GM19043 (cell line): ENCODE measurements at regions not wholly inside any gene's neighbourhood (a gene's known extent, or its start where the extent isn't known, plus 50 kb on each side); places are given as distances from the start of the nearest gene placed in this dataset.

Source experiments
- ATAC-seq: cut with Tn5 transposase; IDR thresholded peaks from one replicate; pipeline ENCODE4 v1.9.1; 2021; ENCODE audit warnings: low read depth; ENCODE audit not compliant: unreplicated experiment

DNA sequence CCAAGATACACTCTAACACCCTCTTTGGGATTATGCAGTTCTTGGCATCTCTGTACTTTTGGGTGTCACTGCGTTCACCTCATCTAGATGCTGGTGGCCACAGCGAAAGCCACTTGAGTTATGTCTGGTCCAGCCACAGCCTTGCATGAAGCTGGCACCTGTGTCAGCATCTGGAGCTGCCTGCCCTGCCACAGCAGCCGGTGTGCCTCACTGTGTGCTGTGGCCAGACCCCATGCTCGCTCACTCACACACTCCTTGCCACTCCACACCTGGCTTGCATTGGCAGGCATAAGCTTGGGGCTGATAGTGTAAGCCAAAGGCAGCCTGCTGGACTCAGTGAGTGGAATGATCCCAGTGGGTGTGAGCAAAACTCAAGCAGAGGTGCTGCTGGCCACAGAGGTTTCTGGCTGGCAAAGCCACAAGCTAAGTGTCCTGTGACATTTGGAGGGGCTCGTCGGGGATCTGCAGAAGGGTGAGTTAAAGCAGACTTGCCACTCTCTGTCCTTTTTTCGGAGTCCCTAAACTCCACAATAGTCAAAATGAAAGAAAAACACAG lies 442.7 kb upstream of the CDH8 start:
- no peak for ATAC-seq

DNA sequence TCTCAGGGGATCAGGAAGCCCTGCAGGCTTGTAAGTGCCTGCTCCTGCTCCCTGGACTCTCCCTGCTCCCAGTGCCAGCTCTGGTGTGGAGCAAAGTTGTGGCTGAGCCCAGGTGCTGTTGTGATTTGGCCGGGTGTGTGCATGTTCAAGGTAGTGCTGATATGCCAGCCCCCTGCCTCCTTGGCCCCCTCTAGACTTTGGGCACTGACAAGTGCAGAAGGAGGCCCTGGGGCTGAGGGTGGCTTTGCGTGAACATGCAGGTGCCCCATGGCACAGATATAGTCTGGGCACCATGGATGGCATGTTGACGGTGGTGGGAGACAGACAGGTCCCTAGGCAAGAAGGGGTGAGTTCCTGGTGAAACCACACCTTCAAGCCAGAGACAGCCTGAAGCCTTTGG lies 441.6 kb upstream of the CDH8 start:
- ATAC-seq = no peak

DNA sequence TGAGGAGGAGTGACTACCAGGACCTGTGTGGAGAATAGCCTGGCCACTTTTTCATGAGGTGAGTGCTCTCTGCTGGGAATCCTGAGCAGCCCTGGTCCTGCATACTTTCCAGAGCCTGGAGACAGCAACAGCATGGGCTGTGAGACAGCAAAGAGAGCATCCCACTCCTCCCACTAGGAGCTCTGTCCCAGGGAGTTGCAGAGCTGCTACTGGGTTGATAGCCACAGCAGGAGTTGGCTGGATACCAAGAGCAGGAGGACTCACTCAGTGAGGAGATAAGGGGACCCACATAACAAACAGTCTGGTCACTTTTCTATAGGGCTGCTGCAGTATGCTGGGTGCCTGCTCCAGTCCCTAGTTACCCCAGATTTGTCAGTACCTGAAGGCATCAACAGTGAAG lies 439.3 kb upstream of the CDH8 start:
- ATAC-seq = no peak

DNA sequence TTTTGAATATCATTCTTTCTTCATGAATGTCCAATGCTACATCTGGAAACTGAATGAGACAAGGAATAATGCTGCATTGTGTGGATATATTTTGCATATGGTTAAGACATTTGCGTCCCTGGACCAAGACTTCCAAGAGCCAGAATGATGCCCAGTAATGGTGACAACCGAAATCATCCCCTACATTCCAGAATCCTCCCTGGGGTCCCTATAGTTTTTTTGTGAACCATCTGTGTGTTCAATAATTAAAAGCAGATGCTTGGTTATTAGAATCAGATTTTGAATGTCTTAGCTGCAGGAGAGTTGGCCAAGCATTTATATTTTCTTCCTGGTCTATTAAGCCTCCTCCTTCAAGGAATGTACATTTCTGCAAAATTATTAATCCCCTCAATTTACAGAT lies 426.7 kb upstream of the CDH8 start:
- no peak for ATAC-seq

DNA sequence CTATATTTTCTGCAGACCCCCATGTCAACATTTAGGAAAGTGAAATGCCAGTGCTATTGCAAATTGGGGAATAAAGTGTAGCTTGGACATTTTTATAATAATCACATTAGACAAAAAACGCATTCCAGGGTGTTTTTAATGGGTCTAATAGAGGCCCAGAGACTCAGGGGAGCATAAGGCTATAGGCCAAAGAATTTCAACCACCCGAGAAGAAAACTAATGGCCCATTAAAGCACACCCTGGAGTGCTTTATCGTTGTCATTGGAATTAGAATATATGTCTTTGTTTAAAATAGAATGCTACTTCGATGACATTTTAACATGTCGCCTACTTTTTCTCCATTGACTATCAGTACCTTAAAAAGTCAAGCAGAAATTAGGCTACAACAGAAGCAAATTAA lies 414.1 kb upstream of the CDH8 start:
- no peak for ATAC-seq

DNA sequence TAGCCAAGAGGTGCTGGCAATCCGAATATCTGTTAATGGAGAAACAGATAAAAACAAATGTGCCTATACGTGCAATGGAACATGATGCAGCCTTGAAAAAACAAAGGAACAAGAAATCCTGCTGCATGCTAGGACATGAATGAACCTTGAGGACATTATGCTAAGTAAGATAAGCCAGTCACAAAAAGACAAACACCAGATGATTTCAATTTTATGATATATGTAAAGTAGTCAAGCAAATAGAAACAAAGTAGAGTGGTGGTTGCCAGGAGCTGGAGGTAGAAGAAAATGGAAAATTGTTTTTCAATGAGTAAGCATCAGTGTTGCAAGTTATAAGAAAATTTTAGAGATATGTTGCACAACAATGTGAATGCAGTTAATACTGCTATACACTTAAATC lies 409.7 kb upstream of the CDH8 start:
- ATAC-seq = no peak

DNA sequence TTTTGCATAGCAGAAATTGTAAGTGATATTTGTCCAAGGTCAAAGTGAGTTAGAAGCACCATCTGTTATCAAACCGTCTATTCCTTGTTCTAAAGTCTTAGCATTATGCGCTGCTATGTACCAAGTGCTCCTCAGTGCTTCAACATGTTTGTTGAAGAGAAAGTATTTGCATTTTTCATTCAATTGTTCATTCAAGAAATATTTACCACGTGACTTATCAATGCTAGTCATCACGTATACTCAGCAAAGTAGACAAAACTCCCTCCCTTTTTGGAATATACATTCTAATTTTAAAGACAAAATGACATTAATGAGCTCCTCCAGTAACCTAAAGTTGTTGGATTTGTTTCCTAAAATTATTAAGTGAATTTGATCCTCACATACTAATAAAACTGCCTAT lies 388.0 kb upstream of the CDH8 start:
- no peak for ATAC-seq

DNA sequence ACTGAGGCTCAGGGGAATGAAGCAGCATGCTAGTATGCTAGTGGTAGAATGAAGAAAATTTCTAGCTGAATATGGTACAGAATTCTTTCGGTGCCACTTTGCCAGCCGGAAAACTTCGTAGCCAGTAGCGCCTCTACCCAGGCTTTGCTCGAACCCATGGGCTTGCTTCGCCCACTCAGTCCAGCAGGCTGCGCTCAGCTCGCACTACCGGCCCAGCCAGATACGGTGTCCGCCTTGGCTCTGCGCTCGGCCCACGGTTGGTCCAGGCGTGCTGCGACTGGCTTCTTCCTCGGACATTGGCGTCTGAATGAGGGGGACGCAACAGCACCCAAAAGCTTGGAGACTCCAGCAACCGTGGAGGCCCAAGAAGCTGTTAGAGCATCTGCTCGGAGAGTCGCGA lies 372.5 kb upstream of the CDH8 start:
- ATAC-seq = no peak

DNA sequence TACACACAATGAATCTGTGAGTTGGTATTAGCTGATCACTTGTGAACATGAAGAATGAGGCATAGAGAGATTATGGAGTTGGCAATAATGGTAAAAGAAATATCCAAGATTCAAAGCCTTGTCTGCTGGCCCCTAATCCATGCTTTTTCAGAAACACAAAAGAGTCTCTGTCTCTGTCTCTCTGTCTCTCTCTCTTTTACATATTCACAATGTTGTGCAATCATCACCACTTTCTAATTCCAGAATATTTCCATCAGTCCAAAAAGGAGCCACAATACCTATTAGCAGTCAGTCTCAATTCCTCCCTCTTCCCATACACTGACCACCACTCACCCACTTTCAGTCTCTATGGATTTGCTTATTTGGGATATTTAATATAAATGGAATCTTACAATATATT lies 370.1 kb upstream of the CDH8 start:
- ATAC-seq = no peak

DNA sequence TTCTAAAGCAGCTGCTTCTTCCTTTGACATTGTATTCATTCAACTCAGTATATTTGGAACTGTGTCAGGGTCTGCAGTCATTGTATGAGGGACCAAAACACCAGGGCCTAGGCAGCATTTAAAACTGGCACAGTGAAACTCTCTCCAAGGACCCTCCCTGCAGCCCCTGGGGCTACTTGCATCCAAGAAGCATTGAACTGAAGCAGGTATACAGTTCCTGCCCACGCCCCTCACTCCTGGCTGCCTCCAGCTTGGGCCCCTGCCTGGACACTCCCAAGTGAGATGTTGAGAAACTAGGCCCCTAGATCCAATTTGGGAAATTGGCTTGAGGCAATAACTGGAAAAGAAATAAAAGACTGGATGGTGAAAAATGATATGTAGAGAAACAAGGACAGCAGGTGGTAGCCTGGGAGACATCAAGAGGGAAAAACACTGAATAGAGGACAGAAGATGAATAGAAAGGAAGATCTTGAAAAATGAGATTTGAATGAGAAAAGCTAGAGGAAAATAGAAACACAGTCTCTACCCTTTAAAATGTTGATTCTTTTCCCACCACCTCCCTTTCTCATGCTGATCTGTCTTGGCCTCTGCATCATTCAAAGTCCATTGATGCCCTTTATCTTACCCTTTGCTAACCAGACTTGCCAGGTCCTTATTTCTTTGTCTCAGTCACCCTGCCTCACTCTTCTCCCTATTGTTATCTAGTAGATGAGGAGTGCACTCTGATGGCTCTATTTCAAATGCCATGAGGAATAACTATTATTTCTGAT lies 368.8 kb upstream of the CDH8 start:
- ATAC-seq = no peak

DNA sequence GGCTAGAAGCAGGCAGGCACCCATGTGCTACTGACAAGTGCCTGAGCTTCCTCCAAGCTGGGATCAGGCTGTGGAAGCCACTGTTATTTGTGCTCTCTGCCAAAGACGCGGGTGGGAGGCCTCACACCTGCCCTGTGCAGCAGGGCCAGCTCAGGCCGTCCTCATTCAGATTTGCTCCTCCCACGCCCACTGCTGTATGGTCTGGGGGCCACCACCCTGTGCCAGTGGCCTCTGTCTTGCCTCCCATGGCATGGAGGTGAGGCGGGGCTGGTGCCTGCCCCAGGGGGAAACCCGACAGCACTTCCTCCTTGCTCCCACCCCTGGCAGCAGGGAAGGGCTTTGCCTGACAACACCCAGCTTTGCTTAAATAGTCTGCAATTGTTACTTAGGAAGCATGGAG lies 356.5 kb upstream of the CDH8 start:
- ATAC-seq = no peak

DNA sequence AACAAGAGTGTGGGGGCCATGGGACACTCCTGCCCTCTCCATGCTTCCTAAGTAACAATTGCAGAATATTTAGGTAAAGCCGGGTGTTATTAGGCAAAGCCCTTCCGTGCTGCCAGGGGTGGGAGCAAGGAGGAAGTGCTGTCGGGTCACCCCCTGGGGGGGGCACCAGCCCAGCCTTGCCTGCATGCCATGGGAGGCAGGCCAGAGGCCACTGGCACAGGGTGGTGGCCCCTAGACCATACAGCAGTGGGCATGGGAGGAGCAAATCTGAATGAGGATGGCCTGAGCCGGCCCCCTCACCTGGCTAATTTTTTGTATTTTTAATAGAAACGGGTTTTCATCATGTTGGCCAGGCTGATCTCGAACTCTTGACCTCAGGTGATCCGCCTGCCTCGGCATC lies 355.7 kb upstream of the CDH8 start:
- no peak for ATAC-seq

DNA sequence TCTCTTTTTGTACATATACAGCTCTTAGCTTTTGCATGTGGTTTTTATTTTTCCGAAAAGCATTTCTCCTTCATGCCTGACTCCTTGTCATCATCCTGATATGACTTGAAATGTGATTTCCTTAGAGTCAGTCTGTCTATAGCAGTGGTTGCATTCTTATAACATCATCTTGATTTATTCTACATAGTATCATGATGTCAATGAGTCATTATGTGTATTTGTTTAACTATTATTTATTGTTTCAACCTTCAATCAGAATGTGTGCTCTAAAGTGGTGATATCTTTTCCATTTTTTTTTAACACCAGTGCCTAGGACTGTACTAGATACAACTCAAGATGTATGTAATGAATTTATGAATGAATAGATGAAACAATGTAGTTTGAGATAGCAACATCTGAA lies 354.9 kb upstream of the CDH8 start:
- ATAC-seq = no peak

DNA sequence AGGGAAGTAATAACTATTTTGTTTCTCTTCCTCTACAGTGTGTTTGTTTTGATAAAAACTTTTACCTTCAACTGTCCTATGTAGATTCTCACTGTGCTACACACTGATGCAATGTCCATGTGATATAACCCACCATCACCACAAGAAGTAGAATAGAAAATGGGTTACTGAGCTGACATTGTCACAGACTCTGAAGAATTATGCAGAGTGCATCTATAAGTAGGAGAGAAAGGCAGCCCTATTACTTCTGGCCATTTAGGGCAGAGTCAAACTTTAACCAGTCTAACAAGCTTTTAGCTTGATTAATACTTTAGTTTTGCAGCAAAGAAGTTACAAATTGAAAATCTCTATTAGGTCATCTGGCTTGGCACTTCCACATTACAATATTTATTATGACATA lies 354.0 kb upstream of the CDH8 start:
- no peak for ATAC-seq

DNA sequence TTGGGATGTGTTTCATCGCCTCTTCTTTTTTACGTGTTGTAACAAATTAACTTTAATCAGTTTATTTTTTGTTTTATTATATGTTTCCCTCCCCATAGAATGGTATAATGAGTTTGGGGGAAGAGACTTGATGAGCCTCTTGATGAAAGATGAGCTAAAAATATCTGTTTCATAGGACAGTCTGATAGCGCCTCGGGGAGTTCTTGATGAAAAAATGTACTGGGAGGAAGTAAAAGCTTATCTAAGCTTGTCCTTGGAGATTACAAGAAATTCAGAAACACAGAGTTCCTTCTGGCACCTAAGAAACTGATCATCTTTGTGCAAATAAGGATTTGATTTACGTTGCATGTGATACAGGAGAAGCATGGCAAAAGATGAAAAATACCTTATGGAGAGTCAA lies 350.2 kb upstream of the CDH8 start:
- no peak for ATAC-seq

DNA sequence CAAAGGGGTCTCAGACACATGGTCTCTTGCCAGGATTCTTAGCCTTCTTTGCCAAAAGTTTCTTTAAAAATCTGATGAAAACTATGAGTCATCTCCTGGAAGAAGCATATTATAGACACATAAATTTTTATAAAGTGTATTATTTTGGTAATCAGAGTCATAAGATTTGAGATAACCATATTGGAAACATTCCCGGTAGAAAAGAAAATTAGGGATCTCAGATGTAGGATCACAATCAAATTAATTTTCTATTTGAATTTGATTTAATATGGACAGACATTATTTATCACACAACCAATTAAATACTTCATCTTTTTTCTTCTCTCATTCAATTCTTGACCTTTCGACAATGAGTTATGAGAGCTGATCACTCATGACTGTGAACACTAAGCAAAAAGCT lies 347.7 kb upstream of the CDH8 start:
- no peak for ATAC-seq

DNA sequence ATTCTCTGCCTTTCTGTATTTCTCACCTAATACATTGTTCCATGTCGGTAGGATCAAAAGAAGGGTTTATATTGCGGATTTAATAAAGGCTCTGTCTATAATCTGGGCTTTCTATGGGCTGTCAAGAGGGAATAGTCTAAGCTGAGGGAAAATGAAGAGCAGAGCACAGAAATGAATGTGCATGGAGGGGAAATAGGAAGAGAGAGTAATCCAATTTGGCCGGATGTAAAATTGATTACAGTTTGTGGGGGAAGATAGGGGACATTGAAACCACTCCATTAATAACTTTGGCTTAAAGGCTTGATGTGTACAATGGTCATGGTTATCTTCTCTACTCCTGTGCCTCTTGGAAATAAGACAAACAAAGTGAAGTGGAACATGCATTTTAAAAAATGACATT lies 334.2 kb upstream of the CDH8 start:
- ATAC-seq = no peak

DNA sequence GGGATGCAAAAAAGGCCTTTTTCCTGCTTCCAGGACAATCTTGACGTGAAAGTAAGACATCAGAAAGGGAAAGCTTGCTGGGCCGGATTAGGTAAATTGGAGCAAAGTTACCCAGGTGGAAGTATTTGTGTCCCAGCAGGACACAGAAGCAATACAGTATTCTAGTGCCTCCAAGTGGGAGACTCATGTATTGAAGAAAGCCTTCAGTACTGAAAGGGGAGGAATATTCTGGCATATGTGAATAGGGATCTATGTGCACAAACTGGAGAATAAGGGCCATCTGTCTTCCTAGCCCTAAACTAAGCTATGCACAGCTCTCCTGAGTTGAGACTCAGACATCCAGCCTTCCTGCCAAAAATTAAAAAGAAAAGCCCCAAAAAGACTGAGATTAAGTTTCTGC lies 327.3 kb upstream of the CDH8 start:
- no peak for ATAC-seq

DNA sequence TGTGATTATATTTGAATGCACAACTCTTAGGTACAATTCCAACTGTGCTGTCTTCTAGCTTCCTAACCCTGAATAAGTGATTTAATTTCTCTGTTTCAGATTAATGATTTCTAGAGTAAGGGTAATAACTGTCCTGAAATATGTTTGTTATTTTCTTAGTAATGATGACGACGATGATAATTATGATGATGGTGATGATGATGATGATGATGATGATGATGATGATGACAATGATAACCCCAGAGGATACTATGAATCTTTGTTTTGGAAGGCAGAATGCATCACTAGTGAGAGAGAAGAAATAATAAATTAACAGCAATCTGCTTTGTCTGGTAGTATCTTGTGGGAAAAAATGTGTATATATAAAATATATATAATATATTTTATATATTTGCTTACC lies 317.1 kb upstream of the CDH8 start:
- ATAC-seq = no peak

DNA sequence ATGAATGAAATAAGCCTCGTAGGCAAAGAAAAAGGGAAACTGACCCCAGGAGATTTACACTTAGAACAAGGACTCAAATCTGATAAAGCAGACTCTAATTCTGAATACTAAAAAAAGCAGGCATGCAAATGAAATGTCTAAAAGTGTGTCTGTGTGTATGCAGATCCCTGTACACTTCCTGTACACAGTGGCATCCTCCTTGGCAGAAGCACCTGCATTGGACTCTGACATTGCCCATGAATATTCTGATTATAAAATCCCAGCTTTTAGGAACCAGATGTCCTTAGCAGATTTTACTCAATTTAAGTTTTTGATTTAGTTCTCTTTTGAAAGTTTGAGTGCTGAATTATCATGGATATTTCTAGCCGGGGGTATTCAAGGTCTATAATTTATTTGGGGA lies 306.0 kb upstream of the CDH8 start:
- ATAC-seq = no peak

DNA sequence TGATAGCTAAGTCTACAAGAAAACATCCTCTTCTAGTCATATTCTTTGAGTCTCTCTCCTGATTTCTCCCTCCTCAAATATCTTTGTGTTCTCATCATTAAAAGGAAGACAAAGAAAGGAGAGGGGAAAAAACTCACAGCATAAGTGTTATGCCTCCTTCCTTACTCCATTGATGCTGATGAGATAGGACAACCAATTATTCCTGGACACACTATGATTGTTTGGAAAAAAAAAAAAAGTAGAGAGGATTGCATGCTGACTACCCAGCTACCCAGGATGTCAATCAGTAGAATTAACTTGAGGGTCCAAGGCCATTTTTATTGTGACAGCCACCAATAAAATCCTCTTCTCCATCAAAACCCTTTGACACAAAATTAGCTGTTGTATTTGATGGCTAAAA lies 299.1 kb upstream of the CDH8 start:
- no peak for ATAC-seq

DNA sequence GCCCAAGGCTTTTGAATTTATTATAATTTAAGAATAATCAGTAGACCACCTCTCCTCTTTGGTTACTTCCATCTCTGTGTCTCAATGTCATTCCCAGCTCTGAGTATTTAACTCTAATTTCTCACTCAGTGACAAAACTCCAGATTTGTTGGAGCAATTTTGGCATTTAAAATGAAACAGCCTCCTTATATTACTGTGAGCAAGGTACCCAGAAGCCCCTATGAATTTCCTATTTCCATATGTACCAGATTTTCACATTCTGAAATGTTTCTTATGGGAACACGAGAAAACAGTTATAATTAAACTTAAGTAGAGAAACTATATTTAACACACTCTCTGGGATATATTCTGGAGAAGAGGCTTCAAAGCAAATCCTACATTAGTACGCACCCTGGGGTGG lies 285.4 kb upstream of the CDH8 start:
- ATAC-seq = no peak

DNA sequence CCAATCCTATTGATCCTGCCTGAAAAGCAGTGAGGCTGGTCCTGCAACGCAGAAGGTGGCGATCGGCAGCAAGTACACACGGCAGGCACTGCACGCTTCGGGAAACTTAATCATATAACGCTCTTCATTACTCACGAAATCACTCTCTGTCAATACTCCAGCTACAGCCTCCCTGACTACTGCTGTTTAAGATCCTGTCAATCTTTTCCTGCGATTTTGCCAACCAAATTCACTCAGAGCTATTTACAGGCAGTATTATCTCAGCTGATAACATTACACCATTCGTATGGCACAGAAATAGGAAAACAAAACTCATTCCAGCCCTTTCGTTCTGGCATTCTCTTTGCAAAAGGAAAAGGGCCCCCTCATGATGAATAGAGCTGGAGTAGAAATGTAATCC lies 262.4 kb upstream of the CDH8 start:
- no peak for ATAC-seq
